ENCODE measurements at regions not wholly inside any gene's neighbourhood (a gene's known extent, or its start where the extent isn't known, plus 50 kb on each side); places are given as distances from the start of the nearest gene placed in this dataset.

DNA sequence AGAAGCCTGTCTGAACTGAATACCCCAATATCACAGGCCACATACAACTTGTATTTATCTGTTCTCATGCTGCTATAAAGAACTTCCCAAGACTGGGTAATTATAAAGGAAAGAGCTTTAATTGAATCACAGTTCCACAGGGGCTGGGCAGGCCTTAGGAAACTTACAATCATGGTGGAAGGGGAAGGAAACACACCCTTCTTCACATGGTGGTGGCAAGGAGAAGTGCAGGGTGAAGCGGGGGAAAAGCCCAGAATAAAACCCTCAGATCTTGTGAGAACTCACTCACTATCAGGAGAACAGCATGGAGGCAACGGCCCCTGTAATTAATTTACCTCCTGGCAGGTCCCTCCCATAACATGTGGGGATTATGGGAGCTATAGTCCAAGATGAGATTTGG lies 50.3 kb upstream of the FNDC1 start:
- ATAC-seq (no peak), DNase-seq (no peak), FAIRE-seq (no peak)
- Histone ChIP-seq H3K27me3 (no peaks in the 10 kb centered on the region), H3K27ac (no peak overlapping the region), H3K4me1 (no peaks in the 10 kb centered on the region), H3K9me3 (no peaks in the 10 kb centered on the region), H3K36me3 (no peaks in the 10 kb centered on the region), H3K4me3 (no peak overlapping the region)
- whole genome bisulfite sequencing, 2 donors = 50 to 59% methylated on average over 2 of the region's 2 CpGs
- TF ChIP-seq CTCF (IDR thresholded peaks at IDR 0.05) = no peak
- intact Hi-C loops (cut with DNase I) = no loop called here

GRCh38 chr6:159117563-159117962 lies 51.6 kb upstream of the FNDC1 start:
- FAIRE-seq = no peak
- H3K27me3 ChIP-seq = no peaks in the 10 kb centered on the region

GRCh38 chr6:159117046-159117445 lies 52.2 kb upstream of the FNDC1 start:
- Histone ChIP-seq H3K9me3 (no peaks in the 10 kb centered on the region), H3K4me1 (no peaks in the 10 kb centered on the region), H3K4me3 (no peak overlapping the region), H3K27me3 (no peaks in the 10 kb centered on the region), H3K36me3 (no peaks in the 10 kb centered on the region), H3K27ac (peak overlapping the region in 2 of 4 donors; percentile 14 to 50)
- no peak for TF ChIP-seq CTCF (IDR thresholded peaks at IDR 0.05)
- ATAC-seq (peak in 1 of 4 donors; percentile 50), DNase-seq (no peak), FAIRE-seq (no peak)
- WGBS, 2 donors = 47 to 50% methylated on average over 3 of the region's 3 CpGs
- intact Hi-C loops (cut with DNase I) = no loop called here

More at GRCh38 chr6:159117563-159117962, 51.6 kb upstream of the FNDC1 start:
- 65 to 69% methylated on average over 5 of the region's 5 CpGs for WGBS, 2 donors
- DNase-seq = no peak
- Histone ChIP-seq H3K27ac (peak overlapping the region in 2 of 4 donors; percentile 14 to 50), H3K4me1 (no peaks in the 10 kb centered on the region), H3K36me3 (no peaks in the 10 kb centered on the region), H3K9me3 (no peaks in the 10 kb centered on the region), H3K4me3 (no peak overlapping the region)
- ATAC-seq = peak in 2 of 4 donors; percentile 21 to 39
- intact Hi-C loops (cut with DNase I) = no loop called here
- no peak for TF ChIP-seq CTCF (IDR thresholded peaks at IDR 0.05)

DNA sequence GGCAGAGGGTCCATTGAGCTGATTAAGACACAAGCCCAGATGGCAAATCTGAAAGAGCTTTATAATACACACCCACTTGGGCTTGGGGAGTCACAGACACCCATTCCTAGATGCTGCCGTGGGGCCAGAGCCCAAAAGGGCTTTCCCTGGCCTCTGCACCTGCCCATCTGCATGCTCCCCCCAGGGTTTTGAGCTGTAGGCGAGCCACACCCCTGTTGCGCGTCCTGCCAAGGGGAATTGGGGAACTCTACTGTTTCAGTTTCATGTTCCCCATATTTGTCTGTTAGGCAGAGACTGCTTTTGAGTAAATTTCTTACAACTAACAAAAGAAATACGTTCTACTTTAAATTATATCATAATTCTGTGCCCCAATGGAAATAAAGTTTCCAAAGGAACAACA lies 52.9 kb upstream of the FNDC1 start:
- TF ChIP-seq CTCF (IDR thresholded peaks at IDR 0.05) = no peak
- Histone ChIP-seq H3K4me3 (no peak overlapping the region), H3K27me3 (no peaks in the 10 kb centered on the region), H3K36me3 (no peaks in the 10 kb centered on the region), H3K4me1 (no peaks in the 10 kb centered on the region), H3K27ac (peak overlapping the region in 2 of 4 donors; percentile 14 to 50), H3K9me3 (no peaks in the 10 kb centered on the region)
- intact Hi-C loops (cut with DNase I) = no loop called here
- 83 to 87% methylated on average over 5 of the region's 5 CpGs for WGBS, 2 donors
- FAIRE-seq (no peak), DNase-seq (no peak), ATAC-seq (peak in 2 of 4 donors; percentile 32 to 61)

- DNase-seq (no peak), FAIRE-seq (no peak), ATAC-seq (no peak)
- intact Hi-C loops (cut with DNase I) = no loop called here
- no peaks in the 10 kb centered on the region for H3K36me3 ChIP-seq
- H3K27ac ChIP-seq = no peak overlapping the region
- no peak overlapping the region for H3K4me3 ChIP-seq
- no peaks in the 10 kb centered on the region for H3K27me3 ChIP-seq
- WGBS, 2 donors = 35 to 47% methylated on average over 3 of the region's 3 CpGs
- no peak for TF ChIP-seq CTCF (IDR thresholded peaks at IDR 0.05)
- H3K4me1 ChIP-seq = no peaks in the 10 kb centered on the region
- no peaks in the 10 kb centered on the region for H3K9me3 ChIP-seq
These were observed 54.6 kb upstream of the FNDC1 start for GRCh38 chr6:159114569-159114968.
